Activated CD4-positive, alpha-beta T cell treated with anti-CD3 and anti-CD28 coated beads, Interleukin-2, Interleukin-4, amounts not matched to agents 100 ng/mL and 50 ng/mL, durations not matched to agents 16 hours and 8 hours (primary cell): ENCODE measurements at regions not wholly inside any gene's neighbourhood (a gene's known extent, or its start where the extent isn't known, plus 50 kb on each side); places are given as distances from the start of the nearest gene placed in this dataset.

Source experiments
- DNase-seq: peaks from one replicate; pipeline ENCODE4 v3.0.0-alpha.2; 2020; ENCODE audit warnings: low spot score

- DNase-seq = no peak
These were observed 60.9 kb upstream of the CHRM2 start for GRCh38 chr7:136807598-136807997.

- DNase-seq = no peak
These were observed 65.4 kb upstream of the CHRM2 start for GRCh38 chr7:136803028-136803427.

GRCh38 chr7:136783934-136784333, 84.5 kb upstream of the CHRM2 start:
- no peak for DNase-seq

- no peak for DNase-seq
These were observed 126.5 kb upstream of the CHRM2 start for GRCh38 chr7:136741941-136742340.

- no peak for DNase-seq
These were observed 139.5 kb upstream of the CHRM2 start for GRCh38 chr7:136728945-136729344.

GRCh38 chr7:136726460-136726859, 142.0 kb upstream of the CHRM2 start:
- no peak for DNase-seq

GRCh38 chr7:136717910-136718557, 150.4 kb upstream of the CHRM2 start:
- DNase-seq = no peak

- DNase-seq = no peak
These were observed 154.4 kb upstream of the CHRM2 start for GRCh38 chr7:136714062-136714461.

GRCh38 chr7:136710751-136711150, 157.7 kb upstream of the CHRM2 start:
- no peak for DNase-seq

GRCh38 chr7:136709876-136710275, 158.6 kb upstream of the CHRM2 start:
- DNase-seq = no peak

- no peak for DNase-seq
These were observed 165.5 kb upstream of the CHRM2 start for GRCh38 chr7:136702913-136703312.

GRCh38 chr7:136698977-136699376, 169.5 kb upstream of the CHRM2 start:
- DNase-seq = no peak

GRCh38 chr7:136698231-136698630, 170.2 kb upstream of the CHRM2 start:
- no peak for DNase-seq

GRCh38 chr7:136697271-136697670, 171.2 kb upstream of the CHRM2 start:
- no peak for DNase-seq

GRCh38 chr7:136693166-136694119, 175.0 kb upstream of the CHRM2 start:
- DNase-seq = no peak

- no peak for DNase-seq
These were observed 176.2 kb upstream of the CHRM2 start for GRCh38 chr7:136692221-136692620.

- no peak for DNase-seq
These were observed 179.9 kb upstream of the CHRM2 start for GRCh38 chr7:136688601-136689000.

- DNase-seq = no peak
These were observed 180.6 kb upstream of the CHRM2 start for GRCh38 chr7:136687693-136688322.

- DNase-seq = no peak
These were observed 182.8 kb upstream of the CHRM2 start for GRCh38 chr7:136685501-136686173.

GRCh38 chr7:136677471-136678365, 190.7 kb upstream of the CHRM2 start:
- no peak for DNase-seq

- no peak for DNase-seq
These were observed 200.9 kb upstream of the CHRM2 start for GRCh38 chr7:136667584-136667983.
